Heart right ventricle (tissue), 16 donors: ENCODE measurements at regions not wholly inside any gene's neighbourhood (a gene's known extent, or its start where the extent isn't known, plus 50 kb on each side); places are given as distances from the start of the nearest gene placed in this dataset.

Experiments
- ATAC-seq, 8 donors: fragments of 200-7000 bp; cut with Tn5 transposase; one replicate each; pipeline ENCODE4 v1.9.1; 2020; ENCODE audit warnings: mild to moderate bottlenecking in 8 of 8, moderate library complexity in 8 of 8, moderate number of reproducible peaks in 1 of 8
- DNase-seq, 2 donors: peaks; one replicate each; pipeline ENCODE4 v3.0.0-alpha.2; 2020
- H3K27ac ChIP-seq, 10 donors: fragments of 200-600 bp; sonication (generic) in 2 of 10; one replicate each; pipeline versions ENCODE4 v1.5.0 to v1.8.0; 2020 to 2022; ENCODE audit warnings: mild to moderate bottlenecking in 3 of 10
- H3K27me3 ChIP-seq, 7 donors: fragments of 200-600 bp; one replicate each; pipeline ENCODE4 v1.8.0; 2021 to 2022; ENCODE audit warnings: mild to moderate bottlenecking in 2 of 7
- H3K36me3 ChIP-seq, 9 donors: fragments of 200-600 bp; sonication (generic) in 1 of 9; one replicate each; pipeline versions ENCODE4 v1.5.0 to v1.8.0; 2020 to 2022; ENCODE audit warnings: mild to moderate bottlenecking in 2 of 9
- H3K4me1 ChIP-seq, 9 donors: fragments of 200-600 bp; sonication (generic) in 1 of 9; one replicate each; pipeline versions ENCODE4 v1.5.0 to v1.8.0; 2020 to 2022; ENCODE audit warnings: mild to moderate bottlenecking in 4 of 9
- H3K4me3 ChIP-seq, 10 donors: fragments of 200-600 bp; sonication (generic) in 2 of 10; one replicate each; pipeline versions ENCODE4 v1.5.0 to v1.8.0; 2020 to 2022; ENCODE audit warnings: mild to moderate bottlenecking in 7 of 10, moderate library complexity in 2 of 10
- H3K9me3 ChIP-seq, 11 donors: fragments of 200-600 bp in 10 of 11; sonication (generic) in 2 of 11; one replicate each; pipeline versions ENCODE4 v1.5.0 to v1.8.0; 2013 to 2022; ENCODE audit warnings: mild to moderate bottlenecking in 2 of 11, control low read depth in 1 of 11, moderate library complexity in 1 of 11
- CTCF ChIP-seq, 9 donors: fragments of 200-600 bp; sonication (generic) in 2 of 9; IDR thresholded peaks; one replicate each; pipeline versions ENCODE4 v1.5.0 to v1.8.0; 2021 to 2022; ENCODE audit warnings: antibody characterized with exemption in 9 of 9, mild to moderate bottlenecking in 5 of 9, moderate library complexity in 1 of 9
- WGBS, 2 donors: extraction: QIAGEN DNeasy Blood & Tissue Kit; methylation state at CpG; one replicate each; pipeline ENCODE4 v1.1.7; 2013; ENCODE audit warnings: inconsistent platforms in 1 of 2; 5-methylcytosine and 5-hydroxymethylcytosine counted together
- intact Hi-C, 10 donors: fragments of 100-400 bp; cut with DNase I; formaldehyde crosslinking; loops; one replicate each; pipeline versions ENCODE4 v1.11.1 to v1.14.2; 2022
- donor health status: Arrhythmogenic right ventricular cardiomyopathy.
- donor health status: ischemic (EF 13 %, LVEDD 7.1; RV severe dilation, severe dysfunction).
- donor health status: healthy with polysubstance abuse.
- donor health status: DM: no; HTN: yes; CAD: no.
- donor health status: DM: no; HTN: no; CAD: no.
- donor health status: ischemic (EF 25% LVEDD 6.9; RV normal size, moderate dysfunction).
- donor health status: ischemic (EF 25% LVEDD 5.7; RV mildly dilated, moderate dysfunction).
- donor health status: healthy.
- donor health status: DM: yes; HTN: yes; CAD: no.
- donor health status: Ischemic cardiomyopathy.
- donor health status: ischemic (EF 35%, LVEDD 5.7; RV mildly dilated, moderate dysfunction).
- donor health status: nonischemic (EF 11% LVEDD 7.7; RV severe dilation, severe dysfunction).
- donor health status: DM: yes; HTN: yes; CAD: no.
- donor health status: PGD.
- donor health status: ischemic (EF 29% LVEDD 5.4; RV normal size, mild dysfunction).
- donor health status: nonischemic (EF 23%, LVEDD 6.1; RV moderate dilation, normal function).

- H3K4me3 ChIP-seq = no peak overlapping the region
- 90 to 95% methylated on average over 6 of the region's 6 CpGs for WGBS, 2 donors
- TF ChIP-seq CTCF (IDR thresholded peaks at IDR 0.05) = no peak
- intact Hi-C loops = no loop called here
- ATAC-seq (no peak), DNase-seq (no peak)
- H3K27me3 ChIP-seq = no peaks in the 10 kb centered on the region
- H3K36me3 ChIP-seq = no peaks in the 10 kb centered on the region
- no peaks in the 10 kb centered on the region for H3K9me3 ChIP-seq
- no peaks in the 10 kb centered on the region for H3K4me1 ChIP-seq
- H3K27ac ChIP-seq = no peak overlapping the region
Measured at GRCh38 chr17:15133143-15133542, 132.0 kb downstream of the PMP22 start.

GRCh38 chr17:15130426-15130825 lies 134.7 kb downstream of the PMP22 start:
- no peak for TF ChIP-seq CTCF (IDR thresholded peaks at IDR 0.05)
- no peaks in the 10 kb centered on the region for H3K4me1 ChIP-seq
- H3K36me3 ChIP-seq = no peaks in the 10 kb centered on the region
- H3K27me3 ChIP-seq = no peaks in the 10 kb centered on the region
- WGBS, 2 donors = 69 to 83% methylated on average over 2 of the region's 2 CpGs
- intact Hi-C loops = no loop called here
- no peaks in the 10 kb centered on the region for H3K9me3 ChIP-seq
- H3K4me3 ChIP-seq = no peak overlapping the region
- DNase-seq (no peak), ATAC-seq (no peak)
- no peak overlapping the region for H3K27ac ChIP-seq

GRCh38 chr17:15129986-15130385 lies 135.1 kb downstream of the PMP22 start:
- Histone ChIP-seq H3K36me3 (no peaks in the 10 kb centered on the region), H3K9me3 (no peaks in the 10 kb centered on the region), H3K27me3 (no peaks in the 10 kb centered on the region), H3K4me1 (no peaks in the 10 kb centered on the region), H3K4me3 (no peak overlapping the region), H3K27ac (no peak overlapping the region)
- ATAC-seq (no peak), DNase-seq (no peak)
- intact Hi-C loops = no loop called here
- 66 to 80% methylated on average over 3 of the region's 3 CpGs for WGBS, 2 donors
- no peak for TF ChIP-seq CTCF (IDR thresholded peaks at IDR 0.05)

GRCh38 chr17:15124746-15125145 lies 140.4 kb downstream of the PMP22 start:
- DNase-seq (no peak), ATAC-seq (no peak)
- WGBS, 2 donors = 63 to 94% methylated on average over 1 of the region's 1 CpG
- H3K36me3 ChIP-seq = no peaks in the 10 kb centered on the region
- no peak overlapping the region for H3K27ac ChIP-seq
- no peaks in the 10 kb centered on the region for H3K9me3 ChIP-seq
- no peak overlapping the region for H3K4me3 ChIP-seq
- H3K27me3 ChIP-seq = peaks cover 0 to 3% (median 0%) of the 10 kb centered on the region in 7 donors
- intact Hi-C loops = no loop called here
- no peak for TF ChIP-seq CTCF (IDR thresholded peaks at IDR 0.05)
- H3K4me1 ChIP-seq = no peaks in the 10 kb centered on the region

- no peaks in the 10 kb centered on the region for H3K4me1 ChIP-seq
- no peak overlapping the region for H3K4me3 ChIP-seq
- no peaks in the 10 kb centered on the region for H3K36me3 ChIP-seq
- ATAC-seq (no peak), DNase-seq (no peak)
- 45 to 63% methylated on average over 2 of the region's 2 CpGs for WGBS, 2 donors
- no peaks in the 10 kb centered on the region for H3K9me3 ChIP-seq
- TF ChIP-seq CTCF (IDR thresholded peaks at IDR 0.05) = no peak
- intact Hi-C loops = no loop called here
- no peak overlapping the region for H3K27ac ChIP-seq
- H3K27me3 ChIP-seq = peaks cover 0 to 3% (median 0%) of the 10 kb centered on the region in 7 donors
Measured at GRCh38 chr17:15124264-15124595, 140.9 kb downstream of the PMP22 start.
